ENCODE measurements at regions not wholly inside any gene's neighbourhood (a gene's known extent, or its start where the extent isn't known, plus 50 kb on each side); places are given as distances from the start of the nearest gene placed in this dataset.
"Not testable (repeated sequence)": the region's sequence is repeated elsewhere in the genome, so short reads cannot be mapped to it uniquely, and the experiment has no call there.

- Histone ChIP-seq H3K4me1 (peaks cover 29% of the 10 kb centered on the region), H3K79me2 (ENCODE audit: low read depth) (no peaks in the 10 kb centered on the region), H3K9ac (no peak overlapping the region), H3K36me3 (no peaks in the 10 kb centered on the region), H3K4me3 (no peak overlapping the region), H4K20me1 (ENCODE audit: low read depth) (peaks cover 2% of the 10 kb centered on the region), H3K4me2 (no peak overlapping the region), H3K27ac (no peak overlapping the region), H3F3A (ENCODE audit: low read depth) (peaks cover 23% of the 10 kb centered on the region), H3K9me3 (ENCODE audit: low read depth) (no peaks in the 10 kb centered on the region), H2AFZ (replicated peaks) (no peak overlapping the region), H3K27me3 (peaks cover 16% of the 10 kb centered on the region)
- Mint-ChIP-seq H3K36me3 (no peaks in the 10 kb centered on the region), H3K27ac (no peak overlapping the region), H3K4me1 (peaks cover 22% of the 10 kb centered on the region), H3K27me3 (ENCODE audit: insufficient read depth, low read depth) (peaks cover 6% of the 10 kb centered on the region), H3K9me3 (no peaks in the 10 kb centered on the region), H3K4me3 (no peak overlapping the region)
- TF ChIP-seq CTCF (IDR thresholded peaks at IDR 0.05) (no peak), EZH2 (IDR thresholded peaks at IDR 0.05) (no peak)
- DNase-seq (ENCODE audit: low spot score): no peak
These were observed 321.5 kb upstream of the TRPM3 start for GRCh38 chr9:71442937-71443336.

- Mint-ChIP-seq H3K4me1 (peaks cover 12% of the 10 kb centered on the region), H3K4me3 (no peak overlapping the region), H3K36me3 (no peaks in the 10 kb centered on the region), H3K27me3 (ENCODE audit: insufficient read depth, low read depth) (peaks cover 4% of the 10 kb centered on the region), H3K9me3 (no peaks in the 10 kb centered on the region), H3K27ac (no peak overlapping the region)
- no peaks in the 10 kb centered on the region for H3K36me3 ChIP-seq
- no peak overlapping the region for H2AFZ ChIP-seq (replicated peaks)
- no peaks in the 10 kb centered on the region for H3K9me3 ChIP-seq (ENCODE audit: low read depth)
- H3F3A ChIP-seq (ENCODE audit: low read depth): peaks cover 6% of the 10 kb centered on the region
- H4K20me1 ChIP-seq (ENCODE audit: low read depth): no peaks in the 10 kb centered on the region
- H3K4me3 ChIP-seq: no peak overlapping the region
- H3K4me1 ChIP-seq: peaks cover 21% of the 10 kb centered on the region
- TF ChIP-seq EZH2phosphoT487 (IDR thresholded peaks at IDR 0.05): no peak
- TF ChIP-seq CTCF (IDR thresholded peaks at IDR 0.05): no peak
- no peak for TF ChIP-seq EZH2 (IDR thresholded peaks at IDR 0.05)
- H3K4me2 ChIP-seq: no peak overlapping the region
- H3K27me3 ChIP-seq: peaks cover 16% of the 10 kb centered on the region
- no peak overlapping the region for H3K27ac ChIP-seq
- no peak overlapping the region for H3K9ac ChIP-seq
- H3K79me2 ChIP-seq (ENCODE audit: low read depth): no peaks in the 10 kb centered on the region
- DNase-seq (ENCODE audit: low spot score): no peak
These were observed 319.8 kb upstream of the TRPM3 start for GRCh38 chr9:71441266-71441665.

GRCh38 chr9:71431931-71432330, 310.5 kb upstream of the TRPM3 start:
- Histone ChIP-seq H3K79me2 (ENCODE audit: low read depth) (no peaks in the 10 kb centered on the region), H2AFZ (replicated peaks) (no peak overlapping the region), H4K20me1 (ENCODE audit: low read depth) (no peaks in the 10 kb centered on the region), H3F3A (ENCODE audit: low read depth) (no peaks in the 10 kb centered on the region), H3K4me2 (no peak overlapping the region), H3K36me3 (no peaks in the 10 kb centered on the region), H3K4me1 (no peaks in the 10 kb centered on the region), H3K9me3 (ENCODE audit: low read depth) (no peaks in the 10 kb centered on the region), H3K27me3 (no peaks in the 10 kb centered on the region), H3K4me3 (no peak overlapping the region), H3K9ac (no peak overlapping the region), H3K27ac (no peak overlapping the region)
- DNase-seq (ENCODE audit: low spot score): no peak
- Mint-ChIP-seq H3K9me3 (peaks cover 3% of the 10 kb centered on the region), H3K27ac (no peak overlapping the region), H3K36me3 (no peaks in the 10 kb centered on the region), H3K27me3 (ENCODE audit: insufficient read depth, low read depth) (no peaks in the 10 kb centered on the region), H3K4me1 (no peaks in the 10 kb centered on the region), H3K4me3 (no peak overlapping the region)
- TF ChIP-seq EZH2phosphoT487 (IDR thresholded peaks at IDR 0.05) (no peak), EZH2 (IDR thresholded peaks at IDR 0.05) (no peak), CTCF (IDR thresholded peaks at IDR 0.05) (no peak)

GRCh38 chr9:71407341-71407740, 285.9 kb upstream of the TRPM3 start:
- H3K4me1 ChIP-seq; H3K27ac Mint-ChIP-seq; H3K4me3 ChIP-seq; H2AFZ ChIP-seq (replicated peaks); H3K27me3 Mint-ChIP-seq (ENCODE audit: insufficient read depth, low read depth); H3K9me3 ChIP-seq (ENCODE audit: low read depth); H3K36me3 Mint-ChIP-seq; H3F3A ChIP-seq (ENCODE audit: low read depth); H3K79me2 ChIP-seq (ENCODE audit: low read depth); H3K27me3 ChIP-seq; H4K20me1 ChIP-seq (ENCODE audit: low read depth); H3K4me1 Mint-ChIP-seq; H3K27ac ChIP-seq; DNase-seq (ENCODE audit: low spot score); H3K36me3 ChIP-seq; H3K9ac ChIP-seq; H3K4me3 Mint-ChIP-seq; H3K4me2 ChIP-seq: not testable (repeated sequence)
- H3K9me3 Mint-ChIP-seq: peaks cover 27% of the 10 kb centered on the region
